Karpas-422 (cell line): ENCODE measurements at regions not wholly inside any gene's neighbourhood (a gene's known extent, or its start where the extent isn't known, plus 50 kb on each side); places are given as distances from the start of the nearest gene placed in this dataset.
"Not testable (repeated sequence)": the region's sequence is repeated elsewhere in the genome, so short reads cannot be mapped to it uniquely, and the experiment has no call there.

Source experiments
- DNase-seq: peaks from one replicate; pipeline ENCODE4 v3.0.0-alpha.2; 2015
- H2AFZ ChIP-seq: fragments of 200-600 bp; sonication (generic); 2 replicates; pipeline ENCODE4 v1.6.1; 2014; ENCODE audit warnings: antibody characterized with exemption, low read length, mixed read lengths
- H3K27ac ChIP-seq: fragments of 200-600 bp; sonication (generic); 2 replicates; pipeline ENCODE4 v1.5.1; 2014; ENCODE audit warnings: mild to moderate bottlenecking, low read length, moderate library complexity
- H3K27me3 ChIP-seq: fragments of 200-600 bp; sonication (generic); 2 replicates; pipeline ENCODE4 v1.6.1; 2014; ENCODE audit warnings: low read length, mixed read lengths
- H3K36me3 ChIP-seq: fragments of 200-600 bp; sonication (generic); 2 replicates; pipeline ENCODE4 v1.6.1; 2014; ENCODE audit warnings: low read length, mixed read lengths; ENCODE audit not compliant: insufficient read depth
- H3K4me1 ChIP-seq: fragments of 200-600 bp; sonication (generic); 2 replicates; pipeline ENCODE4 v1.6.1; 2014; ENCODE audit warnings: mild to moderate bottlenecking, low read length, mixed read lengths
- H3K4me2 ChIP-seq: fragments of 200-600 bp; sonication (generic); 2 replicates; pipeline ENCODE4 v1.6.1; 2014; ENCODE audit warnings: low read length, low read depth, mild to moderate bottlenecking; ENCODE audit not compliant: poor library complexity, severe bottlenecking
- H3K4me3 ChIP-seq: fragments of 200-600 bp; sonication (generic); 2 replicates; pipeline ENCODE4 v1.5.1; 2014; ENCODE audit warnings: mild to moderate bottlenecking, antibody characterized with exemption, low read length, mixed read lengths
- H3K79me2 ChIP-seq: fragments of 200-600 bp; sonication (generic); 2 replicates; pipeline ENCODE4 v1.6.1; 2014; ENCODE audit warnings: mild to moderate bottlenecking, low read length, mixed read lengths
- H3K9ac ChIP-seq: fragments of 200-600 bp; sonication (generic); 2 replicates; pipeline ENCODE4 v1.6.0; 2014; ENCODE audit warnings: low read length
- H3K9me2 ChIP-seq: fragments of 200-600 bp; sonication (generic), shearing (Covaris generic); replicated peaks from 2 replicates; pipeline ENCODE4 v1.6.0; 2014; ENCODE audit warnings: mild to moderate bottlenecking, low read length, moderate library complexity; ENCODE audit not compliant: insufficient read depth
- H3K9me3 ChIP-seq: fragments of 300-700, 200-600 bp; sonication (generic); 2 replicates; pipeline ENCODE4 v1.6.1; 2014; ENCODE audit warnings: low read length, mixed read lengths
- H4K20me1 ChIP-seq: fragments of 200-600 bp; sonication (generic); 2 replicates; pipeline ENCODE4 v1.6.1; 2014; ENCODE audit warnings: mild to moderate bottlenecking, antibody characterized with exemption, low read length, low read depth; ENCODE audit not compliant: insufficient read depth

- Histone ChIP-seq H3K9me2 (no peaks in the 10 kb centered on the region; the same call in 1 of the 2 replicates), H3K27me3 (no peaks in the 10 kb centered on the region), H3K4me2 (no peak overlapping the region)
Observed at GRCh38 chr6:8859501-8859900, 424.2 kb upstream of the SLC35B3 start.

GRCh38 chr6:8858854-8859331 is 423.5 kb upstream of the SLC35B3 start:
- H2AFZ ChIP-seq: no peak overlapping the region
- no peak overlapping the region for H3K4me3 ChIP-seq
- DNase-seq: no peak
- H4K20me1 ChIP-seq: no peaks in the 10 kb centered on the region
- H3K4me1 ChIP-seq: no peaks in the 10 kb centered on the region
- H3K79me2 ChIP-seq: no peaks in the 10 kb centered on the region
- no peak overlapping the region for H3K9ac ChIP-seq
- no peak overlapping the region for H3K4me2 ChIP-seq
- no peaks in the 10 kb centered on the region; the same call in 1 of the 2 replicates for H3K9me2 ChIP-seq
- no peaks in the 10 kb centered on the region for H3K36me3 ChIP-seq
- H3K27ac ChIP-seq: no peak overlapping the region
- H3K27me3 ChIP-seq: no peaks in the 10 kb centered on the region
- no peaks in the 10 kb centered on the region for H3K9me3 ChIP-seq

More at GRCh38 chr6:8859501-8859900, 424.2 kb upstream of the SLC35B3 start:
- H3K79me2 ChIP-seq: no peaks in the 10 kb centered on the region
- no peaks in the 10 kb centered on the region for H3K9me3 ChIP-seq
- H3K27ac ChIP-seq: no peak overlapping the region
- DNase-seq: no peak
- H3K4me3 ChIP-seq: no peak overlapping the region
- H3K4me1 ChIP-seq: no peaks in the 10 kb centered on the region
- no peak overlapping the region for H2AFZ ChIP-seq
- no peaks in the 10 kb centered on the region for H4K20me1 ChIP-seq
- H3K36me3 ChIP-seq: no peaks in the 10 kb centered on the region
- H3K9ac ChIP-seq: no peak overlapping the region

GRCh38 chr6:8857160-8857559 is 421.8 kb upstream of the SLC35B3 start:
- DNase-seq: no peak
- H3K27ac ChIP-seq: no peak overlapping the region

GRCh38 chr6:8855411-8855810 is 420.1 kb upstream of the SLC35B3 start:
- H2AFZ ChIP-seq: no peak overlapping the region

More at GRCh38 chr6:8857160-8857559, 421.8 kb upstream of the SLC35B3 start:
- Histone ChIP-seq H3K9me2 (no peaks in the 10 kb centered on the region; the same call in 1 of the 2 replicates), H3K27me3 (no peaks in the 10 kb centered on the region), H3K36me3 (no peaks in the 10 kb centered on the region), H2AFZ (no peak overlapping the region), H3K79me2 (no peaks in the 10 kb centered on the region), H3K4me3 (no peak overlapping the region), H4K20me1 (no peaks in the 10 kb centered on the region), H3K9ac (no peak overlapping the region), H3K4me2 (no peak overlapping the region), H3K9me3 (no peaks in the 10 kb centered on the region), H3K4me1 (no peaks in the 10 kb centered on the region)

GRCh38 chr6:8852332-8852731 is 417.0 kb upstream of the SLC35B3 start:
- no peak overlapping the region for H2AFZ ChIP-seq
- no peak overlapping the region for H3K4me2 ChIP-seq
- no peaks in the 10 kb centered on the region; the same call in 1 of the 2 replicates for H3K9me2 ChIP-seq
- no peaks in the 10 kb centered on the region for H4K20me1 ChIP-seq
- H3K9me3 ChIP-seq: no peaks in the 10 kb centered on the region
- H3K4me1 ChIP-seq: no peaks in the 10 kb centered on the region
- no peak overlapping the region for H3K27ac ChIP-seq
- no peaks in the 10 kb centered on the region for H3K36me3 ChIP-seq
- H3K79me2 ChIP-seq: no peaks in the 10 kb centered on the region
- no peak overlapping the region for H3K4me3 ChIP-seq
- H3K9ac ChIP-seq: no peak overlapping the region
- H3K27me3 ChIP-seq: no peaks in the 10 kb centered on the region
- no peak for DNase-seq

More at GRCh38 chr6:8855411-8855810, 420.1 kb upstream of the SLC35B3 start:
- Histone ChIP-seq H3K4me2 (no peak overlapping the region), H3K36me3 (no peaks in the 10 kb centered on the region), H3K4me1 (no peaks in the 10 kb centered on the region), H3K4me3 (no peak overlapping the region), H3K27ac (no peak overlapping the region), H4K20me1 (no peaks in the 10 kb centered on the region), H3K27me3 (no peaks in the 10 kb centered on the region), H3K9ac (no peak overlapping the region), H3K79me2 (no peaks in the 10 kb centered on the region), H3K9me3 (no peaks in the 10 kb centered on the region), H3K9me2 (no peaks in the 10 kb centered on the region; the same call in 1 of the 2 replicates)
- no peak for DNase-seq

DNA sequence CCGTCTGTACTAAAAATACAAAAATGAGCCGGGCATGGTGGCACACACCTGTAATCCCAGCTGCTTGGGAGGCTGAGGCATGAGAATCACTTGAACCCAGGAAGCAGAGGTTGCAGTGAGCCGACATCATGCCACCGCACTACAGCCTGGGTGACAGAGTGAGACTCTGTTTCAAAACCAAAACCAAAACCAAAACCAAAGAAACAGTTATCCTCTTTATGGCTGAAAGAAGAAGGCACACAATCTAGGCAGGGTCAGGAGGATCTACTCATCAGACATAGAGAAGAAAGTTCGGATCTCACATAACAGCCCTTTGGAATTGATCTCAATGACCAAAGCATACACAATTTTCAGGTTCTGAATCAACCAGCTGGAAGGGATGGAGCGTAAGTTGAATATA is 411.3 kb upstream of the SLC35B3 start:
- not testable (repeated sequence) for H3K79me2 ChIP-seq, H2AFZ ChIP-seq, H3K36me3 ChIP-seq, H3K9me2 ChIP-seq, H3K27ac ChIP-seq, H3K9ac ChIP-seq, H4K20me1 ChIP-seq, H3K4me2 ChIP-seq, H3K4me3 ChIP-seq, DNase-seq, H3K9me3 ChIP-seq, H3K27me3 ChIP-seq, H3K4me1 ChIP-seq

DNA sequence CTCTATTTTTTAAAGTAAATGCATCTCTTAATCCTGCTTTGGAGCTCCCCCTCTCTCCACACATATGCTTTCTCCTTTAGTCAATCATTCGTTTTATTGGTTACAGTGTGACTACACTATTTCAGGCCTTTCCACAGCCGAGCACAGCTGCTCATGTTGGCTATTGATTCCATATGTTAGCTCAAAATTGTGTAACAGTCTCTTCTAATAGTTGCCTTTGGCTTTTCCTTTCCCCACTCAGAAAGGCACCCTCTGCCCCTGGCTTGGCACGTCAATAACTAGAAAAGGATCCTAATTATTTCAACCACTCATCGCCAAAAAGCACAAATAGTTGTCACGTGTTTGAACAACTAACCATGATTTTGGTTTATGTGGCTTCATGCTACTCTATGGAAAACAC is 410.3 kb upstream of the SLC35B3 start:
- H3K36me3 ChIP-seq: no peaks in the 10 kb centered on the region
- H4K20me1 ChIP-seq: no peaks in the 10 kb centered on the region
- H3K9me2 ChIP-seq: no peaks in the 10 kb centered on the region
- H3K27ac ChIP-seq: no peak overlapping the region
- H2AFZ ChIP-seq: no peak overlapping the region
- no peaks in the 10 kb centered on the region for H3K4me1 ChIP-seq
- no peak overlapping the region for H3K9ac ChIP-seq
- no peak overlapping the region for H3K4me2 ChIP-seq
- H3K79me2 ChIP-seq: no peaks in the 10 kb centered on the region
- no peak overlapping the region for H3K4me3 ChIP-seq
- DNase-seq: no peak
- H3K9me3 ChIP-seq: no peaks in the 10 kb centered on the region
- H3K27me3 ChIP-seq: no peaks in the 10 kb centered on the region

- no peaks in the 10 kb centered on the region for H3K9me2 ChIP-seq
Observed at GRCh38 chr6:8844968-8845367, 409.6 kb upstream of the SLC35B3 start.

GRCh38 chr6:8839626-8840025 is 404.3 kb upstream of the SLC35B3 start:
- H3K4me2 ChIP-seq: no peak overlapping the region
- H3K4me3 ChIP-seq: no peak overlapping the region
- H2AFZ ChIP-seq: no peak overlapping the region
- no peak for DNase-seq
- no peaks in the 10 kb centered on the region for H3K36me3 ChIP-seq
- no peaks in the 10 kb centered on the region for H3K4me1 ChIP-seq
- H4K20me1 ChIP-seq: no peaks in the 10 kb centered on the region
- H3K9me2 ChIP-seq: no peaks in the 10 kb centered on the region
- H3K27me3 ChIP-seq: no peaks in the 10 kb centered on the region
- no peak overlapping the region for H3K27ac ChIP-seq
- no peak overlapping the region for H3K9ac ChIP-seq
- no peaks in the 10 kb centered on the region for H3K79me2 ChIP-seq
- no peaks in the 10 kb centered on the region for H3K9me3 ChIP-seq

More at GRCh38 chr6:8844968-8845367, 409.6 kb upstream of the SLC35B3 start:
- Histone ChIP-seq H3K36me3 (no peaks in the 10 kb centered on the region), H3K9me3 (no peaks in the 10 kb centered on the region), H3K27me3 (no peaks in the 10 kb centered on the region), H4K20me1 (no peaks in the 10 kb centered on the region), H3K9ac (no peak overlapping the region), H3K4me3 (no peak overlapping the region), H2AFZ (no peak overlapping the region), H3K79me2 (no peaks in the 10 kb centered on the region), H3K27ac (no peak overlapping the region), H3K4me1 (no peaks in the 10 kb centered on the region), H3K4me2 (no peak overlapping the region)
- no peak for DNase-seq
